K562 (cell line): ENCODE measurements at regions not wholly inside any gene's neighbourhood (a gene's known extent, or its start where the extent isn't known, plus 50 kb on each side); places are given as distances from the start of the nearest gene placed in this dataset.
A peak's percentile ranks its signal among the peaks of the same experiment; 100 is the strongest.

Experiments used
- ATF7 ChIP-seq: fragments of 450-650 bp; IDR thresholded peaks from 2 replicates; pipeline ENCODE4 v1.7.1; 2014; ENCODE audit warnings: mild to moderate bottlenecking, moderate library complexity
- CBX1 ChIP-seq: sonication (generic); IDR thresholded peaks from 2 replicates; pipeline ENCODE4 v1.6.1; 2016; ENCODE audit warnings: antibody characterized with exemption, low read depth, mild to moderate bottlenecking
- CREM ChIP-seq: IDR thresholded peaks from 2 replicates; pipeline ENCODE4 v1.6.1; 2014; ENCODE audit warnings: antibody characterized with exemption, low read depth
- E2F3 ChIP-seq: fragments of 250-450 bp; sonication (Bioruptor Pico); IDR thresholded peaks from 2 replicates; pipeline ENCODE4 v1.4.0; 2020; ENCODE audit warnings: mild to moderate bottlenecking
- GTF2A2 ChIP-seq: IDR thresholded peaks from 2 replicates; pipeline ENCODE4 v1.6.1; 2016; ENCODE audit warnings: mild to moderate bottlenecking, missing genetic modification characterization, missing compliant biosample characterization
- GTF2F1 ChIP-seq: IDR thresholded peaks from 2 replicates; pipeline ENCODE4 v1.6.1; 2011; ENCODE audit warnings: low read depth, low read length, improper control_type of control experiment
- HMG20B ChIP-seq: fragments of 250-450 bp; sonication (Bioruptor Pico); IDR thresholded peaks from 2 replicates; pipeline ENCODE4 v1.5.0; 2021; ENCODE audit warnings: mild to moderate bottlenecking
- HNRNPK ChIP-seq: fragments of 200-400 bp; formaldehyde crosslinking; IDR thresholded peaks from one replicate; pipeline ENCODE4 v1.6.1; 2018; ENCODE audit warnings: mild to moderate bottlenecking, low read depth, low read length; ENCODE audit not compliant: poor library complexity, severe bottlenecking
- ILK ChIP-seq: fragments of 450-650 bp; IDR thresholded peaks from 2 replicates; pipeline ENCODE4 v1.6.1; 2016; ENCODE audit warnings: missing genetic modification characterization, low read depth, mild to moderate bottlenecking, missing compliant biosample characterization, moderate library complexity, borderline replicate concordance
- MCM3 ChIP-seq: fragments of 450-650 bp; IDR thresholded peaks from 2 replicates; pipeline ENCODE4 v1.6.1; 2016
- NR4A1 ChIP-seq, 2 experiments: fragments of 250-450 bp in 1 of 2; fragments of 450-650 bp in 1 of 2; sonication (Bioruptor Pico) in 1 of 2; IDR thresholded peaks; 2 replicates each; pipeline versions ENCODE4 v1.4.0 to v1.6.1; 2016 to 2020; ENCODE audit warnings: mild to moderate bottlenecking in 2 of 2, missing compliant biosample characterization in 1 of 2, missing genetic modification characterization in 1 of 2, moderate library complexity in 1 of 2
- NRF1 ChIP-seq, 2 experiments: fragments of 450-650 bp; IDR thresholded peaks in 1 of 2; conservative IDR thresholded peaks in 1 of 2; 2 replicates each; pipeline ENCODE4 v1.6.1; 2014; ENCODE audit warnings: mild to moderate bottlenecking in 2 of 2
- RFX5 ChIP-seq: IDR thresholded peaks from 2 replicates; pipeline ENCODE4 v1.6.1; 2011; ENCODE audit warnings: low read depth, mild to moderate bottlenecking, improper control_type of control experiment, low read length
- STAT5A ChIP-seq: IDR thresholded peaks from 2 replicates; pipeline ENCODE4 v1.6.1; 2012; ENCODE audit warnings: low read length, inconsistent platforms, borderline replicate concordance
- ZNF146 ChIP-seq: IDR thresholded peaks from one replicate; pipeline ENCODE4 v1.6.1; 2018; ENCODE audit warnings: missing compliant biosample characterization; ENCODE audit not compliant: unreplicated experiment
- ZNF165 ChIP-seq: fragments of 250-450 bp; sonication (Bioruptor Pico); IDR thresholded peaks from 2 replicates; pipeline ENCODE4 v1.4.0; 2020; ENCODE audit warnings: borderline replicate concordance
- ZNF24 ChIP-seq: fragments of 450-650 bp; IDR thresholded peaks from 2 replicates; pipeline ENCODE4 v1.6.1; 2016
- ZNF311 ChIP-seq: fragments of 250-450 bp; sonication (Bioruptor Pico); IDR thresholded peaks from 2 replicates; pipeline ENCODE4 v1.4.0; 2020; ENCODE audit warnings: mild to moderate bottlenecking, moderate library complexity
- ZNF316 ChIP-seq: fragments of 450-650 bp; IDR thresholded peaks from 2 replicates; pipeline ENCODE4 v1.6.1; 2016
- TF ChIP-seq, protein P1 (sequence below): IDR thresholded peaks from 2 replicates; pipeline ENCODE4 v1.6.1; 2014; ENCODE audit warnings: antibody characterized with exemption
- TF ChIP-seq, protein P2 (sequence below): IDR thresholded peaks from 3 replicates; pipeline ENCODE4 v1.6.1; 2011; ENCODE audit warnings: borderline replicate concordance, mild to moderate bottlenecking, moderate library complexity; ENCODE audit not compliant: insufficient read length; ENCODE audit errors: extremely low read depth
- TF ChIP-seq, protein P3 (sequence below): fragments of 450-650 bp; formaldehyde crosslinking; IDR thresholded peaks from 2 replicates; pipeline ENCODE4 v1.4.0; 2020; ENCODE audit warnings: mild to moderate bottlenecking
- TF ChIP-seq, protein P4 (sequence below): sonication (generic); formaldehyde crosslinking; IDR thresholded peaks from 2 replicates; pipeline ENCODE4 v1.8.0; 2022; ENCODE audit warnings: mild to moderate bottlenecking, low read depth, missing genetic modification reagents

DNA sequence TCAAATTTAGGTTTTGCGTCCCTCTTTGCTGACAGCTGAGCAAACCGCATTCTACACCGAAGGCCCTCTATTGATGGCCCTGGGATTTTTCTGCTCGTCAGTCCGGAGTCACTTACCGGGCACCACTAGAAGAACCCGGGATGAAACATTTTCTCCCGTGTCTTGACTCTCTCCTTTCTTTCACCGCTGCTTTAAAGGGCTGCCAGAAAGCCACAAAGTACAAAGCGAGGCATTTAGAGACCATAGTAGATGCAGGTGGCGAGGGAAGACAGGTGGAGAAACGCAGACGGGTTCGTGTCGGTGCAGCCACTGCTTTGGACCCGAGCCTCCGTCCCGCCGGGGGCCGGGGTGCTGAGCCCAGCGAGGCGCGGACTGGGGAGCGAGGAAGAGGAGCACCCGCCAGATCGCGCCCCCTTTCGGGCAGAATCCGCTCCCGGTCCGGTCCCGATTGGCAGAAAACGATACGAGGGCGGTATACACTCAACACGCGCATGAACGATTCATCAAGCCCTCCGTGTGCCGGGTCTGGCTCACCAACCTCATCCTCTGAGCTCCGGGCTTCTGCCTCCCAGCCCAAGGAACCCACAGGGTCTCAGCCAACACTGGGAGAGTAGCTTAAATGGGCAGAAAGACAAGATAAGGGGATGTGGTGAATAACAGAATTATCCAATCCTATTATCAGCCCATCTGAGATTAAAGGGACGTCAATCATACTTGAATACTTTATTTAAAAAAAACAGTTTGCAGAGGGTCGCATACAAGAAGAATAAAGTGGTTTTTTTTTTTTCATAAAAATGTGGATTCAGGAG, 84.9 kb downstream of the TRIM27 start (continued):
- TF ChIP-seq NR4A1 (CRISPR knock-in tag; IDR thresholded peaks at IDR 0.05): no peak
- TF ChIP-seq NR4A1 (tag; IDR thresholded peaks at IDR 0.05): no peak
- TF ChIP-seq GTF2A2: no peak
- TF ChIP-seq ZNF316: peak; percentile 13; the same call in 1 of the 2 replicates
- peak; percentile 51; the same call in 1 of the 2 replicates for TF ChIP-seq ATF7
- peak; percentile 72 for TF ChIP-seq CREM
- no peak for TF ChIP-seq ZNF146 (CRISPR knock-in tag)
- TF ChIP-seq ILK (tag): no peak
- TF ChIP-seq ZNF24: peak; percentile 84
- TF ChIP-seq, protein P1, sequence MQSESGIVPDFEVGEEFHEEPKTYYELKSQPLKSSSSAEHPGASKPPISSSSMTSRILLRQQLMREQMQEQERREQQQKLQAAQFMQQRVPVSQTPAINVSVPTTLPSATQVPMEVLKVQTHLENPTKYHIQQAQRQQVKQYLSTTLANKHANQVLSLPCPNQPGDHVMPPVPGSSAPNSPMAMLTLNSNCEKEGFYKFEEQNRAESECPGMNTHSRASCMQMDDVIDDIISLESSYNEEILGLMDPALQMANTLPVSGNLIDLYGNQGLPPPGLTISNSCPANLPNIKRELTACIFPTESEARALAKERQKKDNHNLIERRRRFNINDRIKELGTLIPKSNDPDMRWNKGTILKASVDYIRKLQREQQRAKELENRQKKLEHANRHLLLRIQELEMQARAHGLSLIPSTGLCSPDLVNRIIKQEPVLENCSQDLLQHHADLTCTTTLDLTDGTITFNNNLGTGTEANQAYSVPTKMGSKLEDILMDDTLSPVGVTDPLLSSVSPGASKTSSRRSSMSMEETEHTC: no peak
- TF ChIP-seq NRF1 (conservative IDR thresholded peaks at IDR 0.05 in 1 of 2, IDR thresholded peaks at IDR 0.05 in 1 of 2): peak; percentile 80 to 85
- TF ChIP-seq, protein P2, sequence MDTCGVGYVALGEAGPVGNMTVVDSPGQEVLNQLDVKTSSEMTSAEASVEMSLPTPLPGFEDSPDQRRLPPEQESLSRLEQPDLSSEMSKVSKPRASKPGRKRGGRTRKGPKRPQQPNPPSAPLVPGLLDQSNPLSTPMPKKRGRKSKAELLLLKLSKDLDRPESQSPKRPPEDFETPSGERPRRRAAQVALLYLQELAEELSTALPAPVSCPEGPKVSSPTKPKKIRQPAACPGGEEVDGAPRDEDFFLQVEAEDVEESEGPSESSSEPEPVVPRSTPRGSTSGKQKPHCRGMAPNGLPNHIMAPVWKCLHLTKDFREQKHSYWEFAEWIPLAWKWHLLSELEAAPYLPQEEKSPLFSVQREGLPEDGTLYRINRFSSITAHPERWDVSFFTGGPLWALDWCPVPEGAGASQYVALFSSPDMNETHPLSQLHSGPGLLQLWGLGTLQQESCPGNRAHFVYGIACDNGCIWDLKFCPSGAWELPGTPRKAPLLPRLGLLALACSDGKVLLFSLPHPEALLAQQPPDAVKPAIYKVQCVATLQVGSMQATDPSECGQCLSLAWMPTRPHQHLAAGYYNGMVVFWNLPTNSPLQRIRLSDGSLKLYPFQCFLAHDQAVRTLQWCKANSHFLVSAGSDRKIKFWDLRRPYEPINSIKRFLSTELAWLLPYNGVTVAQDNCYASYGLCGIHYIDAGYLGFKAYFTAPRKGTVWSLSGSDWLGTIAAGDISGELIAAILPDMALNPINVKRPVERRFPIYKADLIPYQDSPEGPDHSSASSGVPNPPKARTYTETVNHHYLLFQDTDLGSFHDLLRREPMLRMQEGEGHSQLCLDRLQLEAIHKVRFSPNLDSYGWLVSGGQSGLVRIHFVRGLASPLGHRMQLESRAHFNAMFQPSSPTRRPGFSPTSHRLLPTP: peak; percentile 4
- peak; percentile 20; the same call in 1 of the 2 replicates for TF ChIP-seq STAT5A
- no peak for TF ChIP-seq HMG20B (CRISPR knock-in tag)
- TF ChIP-seq HNRNPK: no peak
- no peak for TF ChIP-seq ZNF165 (CRISPR knock-in tag)
- no peak for TF ChIP-seq MCM3
- TF ChIP-seq, protein P3, sequence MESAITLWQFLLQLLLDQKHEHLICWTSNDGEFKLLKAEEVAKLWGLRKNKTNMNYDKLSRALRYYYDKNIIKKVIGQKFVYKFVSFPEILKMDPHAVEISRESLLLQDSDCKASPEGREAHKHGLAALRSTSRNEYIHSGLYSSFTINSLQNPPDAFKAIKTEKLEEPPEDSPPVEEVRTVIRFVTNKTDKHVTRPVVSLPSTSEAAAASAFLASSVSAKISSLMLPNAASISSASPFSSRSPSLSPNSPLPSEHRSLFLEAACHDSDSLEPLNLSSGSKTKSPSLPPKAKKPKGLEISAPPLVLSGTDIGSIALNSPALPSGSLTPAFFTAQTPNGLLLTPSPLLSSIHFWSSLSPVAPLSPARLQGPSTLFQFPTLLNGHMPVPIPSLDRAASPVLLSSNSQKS (CRISPR knock-in tag): no peak
- no peak; the same call in 1 of the 2 replicates for TF ChIP-seq E2F3 (CRISPR knock-in tag)
- TF ChIP-seq, protein P4, sequence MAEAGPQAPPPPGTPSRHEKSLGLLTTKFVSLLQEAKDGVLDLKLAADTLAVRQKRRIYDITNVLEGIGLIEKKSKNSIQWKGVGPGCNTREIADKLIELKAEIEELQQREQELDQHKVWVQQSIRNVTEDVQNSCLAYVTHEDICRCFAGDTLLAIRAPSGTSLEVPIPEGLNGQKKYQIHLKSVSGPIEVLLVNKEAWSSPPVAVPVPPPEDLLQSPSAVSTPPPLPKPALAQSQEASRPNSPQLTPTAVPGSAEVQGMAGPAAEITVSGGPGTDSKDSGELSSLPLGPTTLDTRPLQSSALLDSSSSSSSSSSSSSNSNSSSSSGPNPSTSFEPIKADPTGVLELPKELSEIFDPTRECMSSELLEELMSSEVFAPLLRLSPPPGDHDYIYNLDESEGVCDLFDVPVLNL (CRISPR knock-in tag): 0 out of 2 replicates have a peak, but pooled peaks have one; percentile 7
- no peak for TF ChIP-seq RFX5
- no peak for TF ChIP-seq ZNF311 (CRISPR knock-in tag)
- peak; percentile 84 for TF ChIP-seq CBX1
- no peak for TF ChIP-seq GTF2F1
